ENCODE measurements at regions not wholly inside any gene's neighbourhood (a gene's known extent, or its start where the extent isn't known, plus 50 kb on each side); places are given as distances from the start of the nearest gene placed in this dataset.
A peak's percentile ranks its signal among the peaks of the same experiment; 100 is the strongest.

GRCh38 chr13:42658019-42658418, 84.1 kb downstream of the TNFSF11 start:
- DNase-seq (ENCODE audit: low spot score) (no peak), ATAC-seq (ENCODE audit: low read depth) (no peak)
- Histone ChIP-seq H3K4me1 (ENCODE audit: insufficient read depth, poor library complexity, severe bottlenecking) (no peaks in the 10 kb centered on the region), H3K9me3 (ENCODE audit: severe bottlenecking) (no peaks in the 10 kb centered on the region), H3K4me3 (ENCODE audit: severe bottlenecking) (no peak overlapping the region), H3K27me3 (ENCODE audit: insufficient read depth, poor library complexity, severe bottlenecking) (no peaks in the 10 kb centered on the region), H3K36me3 (ENCODE audit: low read depth) (no peaks in the 10 kb centered on the region), H3K27ac (ENCODE audit: poor library complexity, severe bottlenecking) (no peak overlapping the region)
- TF ChIP-seq CTCF (IDR thresholded peaks at IDR 0.05; ENCODE audit: poor library complexity, severe bottlenecking) = no peak

- H3K9me3 ChIP-seq (ENCODE audit: severe bottlenecking) = no peaks in the 10 kb centered on the region
- peak; percentile 55 for TF ChIP-seq CTCF (IDR thresholded peaks at IDR 0.05; ENCODE audit: poor library complexity, severe bottlenecking)
These were observed 86.5 kb downstream of the TNFSF11 start for GRCh38 chr13:42660333-42660965.

GRCh38 chr13:42667638-42668037, 93.7 kb downstream of the TNFSF11 start:
- Histone ChIP-seq H3K27ac (ENCODE audit: poor library complexity, severe bottlenecking) (no peak overlapping the region), H3K4me1 (ENCODE audit: insufficient read depth, poor library complexity, severe bottlenecking) (no peaks in the 10 kb centered on the region), H3K27me3 (ENCODE audit: insufficient read depth, poor library complexity, severe bottlenecking) (no peaks in the 10 kb centered on the region), H3K4me3 (ENCODE audit: severe bottlenecking) (no peak overlapping the region), H3K9me3 (ENCODE audit: severe bottlenecking) (no peaks in the 10 kb centered on the region), H3K36me3 (ENCODE audit: low read depth) (no peaks in the 10 kb centered on the region)
- TF ChIP-seq CTCF (IDR thresholded peaks at IDR 0.05; ENCODE audit: poor library complexity, severe bottlenecking) = no peak
- DNase-seq (ENCODE audit: low spot score) (no peak), ATAC-seq (ENCODE audit: low read depth) (no peak)

More at GRCh38 chr13:42660333-42660965, 86.5 kb downstream of the TNFSF11 start:
- ATAC-seq (ENCODE audit: low read depth) (no peak), DNase-seq (ENCODE audit: low spot score) (no peak)
- Histone ChIP-seq H3K4me3 (ENCODE audit: severe bottlenecking) (no peak overlapping the region), H3K27me3 (ENCODE audit: insufficient read depth, poor library complexity, severe bottlenecking) (no peaks in the 10 kb centered on the region), H3K36me3 (ENCODE audit: low read depth) (no peaks in the 10 kb centered on the region), H3K4me1 (ENCODE audit: insufficient read depth, poor library complexity, severe bottlenecking) (no peaks in the 10 kb centered on the region), H3K27ac (ENCODE audit: poor library complexity, severe bottlenecking) (no peak overlapping the region)

- no peak overlapping the region for H3K4me3 ChIP-seq (ENCODE audit: severe bottlenecking)
- no peaks in the 10 kb centered on the region for H3K36me3 ChIP-seq (ENCODE audit: low read depth)
- TF ChIP-seq CTCF (IDR thresholded peaks at IDR 0.05; ENCODE audit: poor library complexity, severe bottlenecking) = no peak
- no peaks in the 10 kb centered on the region for H3K27me3 ChIP-seq (ENCODE audit: insufficient read depth, poor library complexity, severe bottlenecking)
- DNase-seq (ENCODE audit: low spot score) (no peak), ATAC-seq (ENCODE audit: low read depth) (no peak)
- no peaks in the 10 kb centered on the region for H3K4me1 ChIP-seq (ENCODE audit: insufficient read depth, poor library complexity, severe bottlenecking)
- no peak overlapping the region for H3K27ac ChIP-seq (ENCODE audit: poor library complexity, severe bottlenecking)
- H3K9me3 ChIP-seq (ENCODE audit: severe bottlenecking) = no peaks in the 10 kb centered on the region
These were observed 97.5 kb downstream of the TNFSF11 start for GRCh38 chr13:42671502-42671901.

GRCh38 chr13:42673677-42674076, 99.7 kb downstream of the TNFSF11 start:
- no peak for ATAC-seq (ENCODE audit: low read depth)

More at GRCh38 chr13:42673677-42674076, 99.7 kb downstream of the TNFSF11 start:
- TF ChIP-seq CTCF (IDR thresholded peaks at IDR 0.05; ENCODE audit: poor library complexity, severe bottlenecking) = no peak
- DNase-seq (ENCODE audit: low spot score) = no peak
- H3K4me1 ChIP-seq (ENCODE audit: insufficient read depth, poor library complexity, severe bottlenecking) = no peaks in the 10 kb centered on the region
- H3K36me3 ChIP-seq (ENCODE audit: low read depth) = no peaks in the 10 kb centered on the region
- H3K4me3 ChIP-seq (ENCODE audit: severe bottlenecking) = no peak overlapping the region
- H3K27me3 ChIP-seq (ENCODE audit: insufficient read depth, poor library complexity, severe bottlenecking) = no peaks in the 10 kb centered on the region
- H3K9me3 ChIP-seq (ENCODE audit: severe bottlenecking) = no peaks in the 10 kb centered on the region
- H3K27ac ChIP-seq (ENCODE audit: poor library complexity, severe bottlenecking) = no peak overlapping the region
